Activated naive CD4-positive, alpha-beta T cell treated with anti-CD3 and anti-CD28 coated beads, Interleukin-2, amount 50 U/mL, for 72 hours (primary cell): ENCODE measurements at regions not wholly inside any gene's neighbourhood (a gene's known extent, or its start where the extent isn't known, plus 50 kb on each side); places are given as distances from the start of the nearest gene placed in this dataset.
A peak's percentile ranks its signal among the peaks of the same experiment; 100 is the strongest.

Source experiments
- ATAC-seq, 2 donors: fragments of 150-1000 bp; cut with Tn5 transposase; 2 replicates each; pipeline ENCODE4 v1.10.0; 2021; ENCODE audit warnings: mild to moderate bottlenecking in 2 of 2, moderate library complexity in 2 of 2
- DNase-seq, 2 donors: peaks; one replicate each; pipeline ENCODE4 v3.0.0; 2021 to 2022; ENCODE audit warnings: low spot score in 2 of 2
- H3K27ac Mint-ChIP-seq, 2 donors: one replicate each; pipeline ENCODE4 v1.8.0; 2022; ENCODE audit warnings: mild to moderate bottlenecking in 2 of 2, mixed read lengths in 2 of 2
- H3K36me3 Mint-ChIP-seq, 2 donors: one replicate each; pipeline ENCODE4 v1.8.0; 2022; ENCODE audit warnings: mixed read lengths in 2 of 2
- H3K9me3 Mint-ChIP-seq, 2 donors: one replicate each; pipeline ENCODE4 v1.8.0; 2022; ENCODE audit warnings: mixed read lengths in 2 of 2

DNA sequence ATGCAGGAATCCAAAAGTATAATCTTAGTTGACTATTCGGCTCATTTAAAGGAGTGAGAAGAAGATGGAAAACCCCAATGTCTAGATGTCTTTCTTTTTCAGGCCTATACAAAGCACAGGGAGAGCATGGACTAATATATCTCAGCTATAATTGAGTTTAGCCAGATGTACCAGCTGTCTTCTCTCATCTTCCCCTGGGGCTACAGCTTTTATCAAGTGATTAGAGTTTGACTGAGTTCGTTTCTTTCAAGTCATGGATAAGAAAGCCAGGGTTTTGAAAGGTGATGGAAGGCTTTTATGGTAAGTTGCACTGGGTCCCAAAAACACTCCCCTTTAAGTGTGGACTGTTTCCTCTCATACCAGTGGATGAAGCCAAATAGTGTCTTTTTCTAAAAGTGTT lies 1172.8 kb upstream of the TENM4 start:
- DNase-seq (no peak), ATAC-seq (no peak)
- peaks cover 0 to 12% of the 10 kb centered on the region in 2 donors for H3K36me3 Mint-ChIP-seq
- H3K27ac Mint-ChIP-seq: no peak overlapping the region
- peaks cover 27 to 30% of the 10 kb centered on the region in 2 donors for H3K9me3 Mint-ChIP-seq

DNA sequence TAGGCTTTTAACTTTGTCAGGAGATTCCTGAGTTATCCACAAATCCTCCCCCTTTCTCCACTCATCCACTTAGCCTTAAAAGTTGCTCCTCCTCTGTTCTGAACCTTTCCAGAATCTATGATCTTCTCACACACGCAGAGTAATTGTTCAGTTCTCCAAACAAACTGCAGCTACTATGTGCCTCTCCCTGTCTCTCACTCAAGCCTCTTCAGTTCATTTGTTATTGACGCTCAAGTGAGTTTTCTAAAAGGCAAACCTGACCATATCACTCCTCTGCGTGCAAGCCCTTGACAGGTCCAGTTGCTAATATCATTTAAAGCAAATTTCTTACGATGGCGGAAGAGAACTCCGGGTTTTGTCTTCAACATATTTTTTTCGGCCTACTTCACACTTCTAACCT lies 1169.7 kb upstream of the TENM4 start:
- H3K9me3 Mint-ChIP-seq: peaks cover 30 to 37% of the 10 kb centered on the region in 2 donors
- DNase-seq: no peak
- peaks cover 0 to 12% of the 10 kb centered on the region in 2 donors for H3K36me3 Mint-ChIP-seq
- ATAC-seq: no peak
- no peak overlapping the region for H3K27ac Mint-ChIP-seq

DNA sequence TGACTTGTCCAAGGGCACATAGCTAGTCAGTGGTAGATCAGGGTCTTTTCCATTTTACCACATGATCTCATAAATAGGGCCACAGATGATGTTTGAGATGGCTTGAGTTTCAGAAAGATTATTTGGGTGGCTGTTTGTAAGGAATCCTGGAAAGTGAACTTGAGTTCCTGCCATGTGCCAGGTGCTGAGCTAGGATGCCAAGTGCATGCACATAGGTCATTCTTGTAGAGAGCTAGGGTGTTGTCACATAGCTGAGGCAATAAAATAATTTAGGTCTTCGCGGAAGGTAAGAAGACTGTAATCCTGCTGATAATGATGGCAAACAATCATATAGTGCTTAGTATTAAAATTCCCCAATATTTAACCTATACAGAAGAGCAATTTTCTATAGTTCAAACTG lies 1162.6 kb upstream of the TENM4 start:
- ATAC-seq: no peak
- no peak for DNase-seq
- H3K9me3 Mint-ChIP-seq: peaks cover 9 to 22% of the 10 kb centered on the region in 2 donors
- no peaks in the 10 kb centered on the region for H3K36me3 Mint-ChIP-seq
- H3K27ac Mint-ChIP-seq: no peak overlapping the region

DNA sequence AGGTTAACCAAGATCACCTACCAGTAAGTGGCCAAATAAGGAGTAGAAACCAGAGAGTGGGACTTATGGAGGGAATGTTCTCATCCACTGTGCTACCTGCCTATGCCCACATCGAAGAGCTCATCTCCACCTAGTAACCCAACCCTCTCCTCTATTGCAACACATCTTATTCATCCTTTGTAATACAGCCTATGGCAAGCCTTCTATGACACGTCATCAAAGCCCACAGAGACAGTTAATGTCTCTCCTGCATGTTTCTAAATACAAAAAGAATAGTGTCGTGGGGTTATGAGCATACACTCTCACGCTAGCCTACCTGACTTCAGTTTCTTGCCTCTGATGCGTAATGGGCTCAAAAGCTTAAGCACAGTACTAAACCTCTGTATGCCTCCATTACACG lies 1158.1 kb upstream of the TENM4 start:
- ATAC-seq (no peak), DNase-seq (no peak)
- Mint-ChIP-seq H3K36me3 (peaks cover 5 to 7% of the 10 kb centered on the region in 2 donors), H3K27ac (no peak overlapping the region), H3K9me3 (peaks cover 18 to 29% of the 10 kb centered on the region in 2 donors)

DNA sequence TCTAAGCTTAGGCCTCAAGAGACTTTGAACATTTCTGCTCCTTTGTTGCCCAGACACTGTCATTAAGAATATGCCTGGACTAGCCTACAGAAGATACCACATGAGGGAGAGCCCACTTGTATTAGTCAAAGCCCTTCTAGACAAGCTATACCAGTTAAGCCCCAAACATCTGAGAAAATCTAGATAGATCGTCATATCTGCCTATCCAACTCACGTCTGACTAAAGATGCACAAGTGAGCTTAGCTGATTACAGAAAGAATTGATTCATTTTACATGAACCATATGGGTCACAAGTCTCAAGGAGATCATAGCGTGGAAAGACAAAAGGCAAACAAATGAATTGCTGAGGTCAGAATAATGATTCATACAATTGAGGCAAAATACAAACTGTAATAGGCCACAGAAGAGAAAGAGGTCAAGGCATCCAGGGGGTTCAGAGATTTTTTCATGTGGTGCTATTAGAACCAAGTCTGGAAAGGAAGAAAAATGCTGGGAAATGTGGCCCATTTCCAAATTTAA lies 1155.5 kb upstream of the TENM4 start:
- H3K36me3 Mint-ChIP-seq: peaks cover 5 to 7% of the 10 kb centered on the region in 2 donors
- no peak overlapping the region for H3K27ac Mint-ChIP-seq
- DNase-seq: no peak
- H3K9me3 Mint-ChIP-seq: peaks cover 19 to 26% of the 10 kb centered on the region in 2 donors
- ATAC-seq: no peak

DNA sequence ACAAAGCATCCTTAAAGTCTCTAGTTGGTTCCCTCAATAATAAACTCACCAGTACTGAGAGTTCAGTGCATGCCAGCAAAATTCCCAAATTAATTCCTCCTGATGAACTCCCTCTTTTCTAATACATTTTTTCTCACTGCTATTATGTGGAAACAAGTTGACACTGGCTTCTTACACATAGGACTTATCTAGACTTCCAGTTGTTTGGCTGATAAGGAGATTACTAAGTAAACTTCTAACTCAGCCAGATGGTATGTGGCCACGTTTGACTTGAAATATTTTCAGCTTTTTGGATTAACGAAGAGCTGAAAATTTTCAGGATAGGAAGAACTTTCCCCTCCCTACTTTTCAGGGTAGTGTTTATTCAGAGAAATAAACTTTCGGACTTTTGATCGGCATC lies 1154.2 kb upstream of the TENM4 start:
- ATAC-seq (no peak), DNase-seq (no peak)
- Mint-ChIP-seq H3K36me3 (peaks cover 5 to 7% of the 10 kb centered on the region in 2 donors), H3K27ac (no peak overlapping the region), H3K9me3 (peaks cover 18 to 26% of the 10 kb centered on the region in 2 donors)

DNA sequence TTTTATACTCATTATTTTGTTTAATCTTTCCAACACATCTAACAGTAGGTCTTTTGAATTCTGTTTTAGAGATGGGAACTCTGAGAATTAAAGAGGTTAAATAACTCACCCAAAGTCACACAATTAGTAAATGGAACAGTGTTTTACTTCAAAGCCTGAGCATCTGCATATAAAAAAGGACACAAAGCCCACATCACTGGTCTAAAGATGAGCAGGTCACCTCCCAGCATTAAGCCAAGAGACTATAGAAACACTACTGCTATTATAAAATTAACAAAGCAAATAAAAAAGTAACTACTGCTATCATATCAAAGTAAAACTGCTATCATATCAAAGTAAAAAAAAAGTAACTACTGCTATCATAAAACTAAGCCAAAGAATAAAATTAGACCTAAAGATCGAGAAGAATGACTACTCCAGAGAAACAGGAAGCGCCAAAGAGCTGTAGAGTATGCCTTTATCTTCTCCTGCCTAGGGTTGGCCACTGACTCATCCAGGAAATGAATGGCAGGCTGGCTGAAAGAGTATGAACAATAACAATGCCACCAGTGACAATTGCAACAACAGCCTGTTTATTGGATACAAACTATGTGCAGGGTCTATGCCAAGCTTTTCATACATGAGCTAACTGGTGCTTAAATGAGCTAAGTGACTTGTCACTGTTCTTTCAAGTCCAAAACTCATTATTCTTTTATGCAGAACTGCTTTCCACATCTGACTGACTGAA lies 1153.0 kb upstream of the TENM4 start:
- no peak for DNase-seq
- no peak overlapping the region for H3K27ac Mint-ChIP-seq
- no peak for ATAC-seq
- peaks cover 16 to 22% of the 10 kb centered on the region in 2 donors for H3K9me3 Mint-ChIP-seq
- peaks cover 5 to 7% of the 10 kb centered on the region in 2 donors for H3K36me3 Mint-ChIP-seq

DNA sequence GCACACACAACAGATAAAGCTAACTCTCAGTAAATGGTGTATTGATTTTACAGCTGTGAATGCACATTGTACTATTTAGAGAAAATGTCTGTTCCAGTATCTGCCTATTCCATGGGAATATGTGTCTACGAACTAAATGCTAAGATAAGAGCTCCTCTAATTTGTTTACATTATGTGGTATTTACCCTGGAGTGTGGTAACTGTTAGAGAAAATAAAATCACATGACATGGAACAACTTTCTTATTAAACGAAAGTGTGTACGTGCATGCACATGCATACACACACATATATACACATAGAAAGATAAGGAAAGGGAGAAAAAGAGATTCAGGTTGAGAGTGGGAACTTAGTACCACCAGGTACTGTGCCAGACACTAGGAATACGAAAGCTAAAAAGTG lies 1151.7 kb upstream of the TENM4 start:
- DNase-seq (no peak), ATAC-seq (no peak)
- Mint-ChIP-seq H3K27ac (no peak overlapping the region), H3K9me3 (peaks cover 15 to 16% of the 10 kb centered on the region in 2 donors), H3K36me3 (peaks cover 5 to 7% of the 10 kb centered on the region in 2 donors)

DNA sequence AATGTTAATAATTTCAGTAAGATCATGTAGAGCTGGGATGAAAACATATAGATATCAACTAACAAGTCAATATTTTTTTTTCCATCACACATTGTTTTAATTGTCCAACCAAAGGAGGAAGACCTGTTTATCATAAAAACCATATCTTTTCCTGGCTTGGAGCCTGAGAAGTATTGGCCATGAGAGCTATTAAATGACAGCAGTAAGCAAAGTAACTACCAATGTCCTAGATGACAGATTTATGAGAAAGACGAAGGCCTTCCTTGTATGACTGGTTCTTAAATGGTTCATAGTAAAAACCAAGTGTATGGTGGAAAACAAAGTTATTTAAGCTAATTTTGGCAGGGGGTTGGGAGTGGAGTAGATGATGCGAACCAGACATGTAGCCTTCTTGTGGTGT lies 1147.1 kb upstream of the TENM4 start:
- Mint-ChIP-seq H3K27ac (no peak overlapping the region), H3K36me3 (no peaks in the 10 kb centered on the region), H3K9me3 (peaks cover 5 to 10% of the 10 kb centered on the region in 2 donors)
- no peak for DNase-seq
- no peak for ATAC-seq

DNA sequence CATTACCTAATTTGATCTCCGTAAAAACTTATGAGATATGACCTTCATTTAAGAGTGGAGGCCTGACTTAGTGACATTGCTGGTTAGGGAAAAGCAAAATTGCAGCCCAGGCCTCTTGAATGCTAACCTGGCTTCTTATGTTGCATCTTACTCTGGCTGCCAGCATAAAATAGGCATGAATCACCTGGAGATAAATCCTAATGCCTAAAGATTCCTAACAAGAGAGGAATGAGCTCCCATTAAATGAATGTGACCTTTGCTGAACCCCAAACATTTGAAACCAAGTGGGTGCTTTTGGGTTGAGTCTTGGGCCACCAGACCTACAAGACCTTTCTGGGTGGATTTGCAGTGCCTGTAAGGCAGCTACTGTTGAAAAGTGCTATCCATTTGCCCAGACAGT lies 1145.6 kb upstream of the TENM4 start:
- DNase-seq (no peak), ATAC-seq (no peak)
- H3K27ac Mint-ChIP-seq: no peak overlapping the region
- peaks cover 0 to 9% of the 10 kb centered on the region in 2 donors for H3K9me3 Mint-ChIP-seq
- no peaks in the 10 kb centered on the region for H3K36me3 Mint-ChIP-seq

DNA sequence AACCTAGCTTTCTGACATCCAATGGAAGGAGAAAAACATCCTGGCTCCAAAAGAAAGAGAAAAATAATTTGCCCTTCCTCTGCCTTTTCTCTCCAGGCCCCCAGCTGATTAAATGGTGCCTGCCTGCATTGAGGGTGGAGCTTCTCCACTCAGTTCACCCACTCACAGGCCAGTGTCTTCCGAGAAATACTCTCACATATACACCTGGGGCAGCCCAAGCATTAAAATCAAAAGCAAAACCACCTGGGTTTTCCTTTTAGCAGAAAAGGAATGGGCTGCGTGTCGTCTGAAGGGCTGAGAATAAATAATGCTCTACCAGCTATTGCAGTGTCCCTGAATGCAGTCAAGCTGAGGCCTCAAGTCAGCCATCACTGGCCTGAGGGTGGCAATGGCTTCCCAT lies 1143.8 kb upstream of the TENM4 start:
- peaks cover 0 to 13% of the 10 kb centered on the region in 2 donors for H3K9me3 Mint-ChIP-seq
- H3K27ac Mint-ChIP-seq: no peak overlapping the region
- ATAC-seq (no peak), DNase-seq (no peak)
- no peaks in the 10 kb centered on the region for H3K36me3 Mint-ChIP-seq

DNA sequence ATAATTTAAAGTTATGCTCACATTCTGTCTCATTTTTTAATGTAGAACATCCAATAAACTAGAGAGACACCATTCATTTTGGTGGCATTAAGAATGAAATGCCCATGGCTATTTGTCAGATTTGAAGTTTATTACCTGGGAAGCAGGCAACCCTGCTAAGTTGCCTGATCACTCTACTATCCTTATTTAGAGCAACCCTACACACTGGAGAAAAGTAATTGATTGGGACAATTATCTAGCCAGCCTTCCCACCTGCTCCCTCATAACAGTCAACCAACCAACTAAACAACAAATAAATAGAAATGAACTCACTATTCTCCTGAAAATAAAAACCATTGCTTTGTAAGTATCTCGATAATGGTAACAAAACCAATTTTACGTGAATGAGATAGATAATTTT lies 1129.0 kb upstream of the TENM4 start:
- H3K9me3 Mint-ChIP-seq: peaks cover 11 to 18% of the 10 kb centered on the region in 2 donors
- peaks cover 0 to 7% of the 10 kb centered on the region in 2 donors for H3K36me3 Mint-ChIP-seq
- no peak overlapping the region for H3K27ac Mint-ChIP-seq
- ATAC-seq: no peak
- DNase-seq: no peak

DNA sequence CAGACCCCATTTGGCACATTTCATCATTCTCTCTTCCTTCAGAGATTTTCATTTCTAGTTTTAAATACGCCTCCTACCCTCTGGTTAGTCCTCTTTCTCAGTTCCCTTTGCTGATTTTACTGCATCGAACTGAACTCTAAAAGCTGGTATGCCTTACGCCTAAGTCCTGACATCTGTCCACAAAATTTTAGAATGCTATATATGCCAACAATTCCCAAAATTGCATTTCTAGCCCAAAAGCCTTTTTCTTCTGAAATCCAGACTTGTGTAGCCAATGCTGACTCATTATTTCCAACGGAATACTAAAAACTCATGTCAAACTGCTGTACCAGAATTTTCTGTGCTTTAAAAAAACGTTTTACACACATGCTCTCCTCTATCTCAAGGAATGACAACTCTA lies 1124.4 kb upstream of the TENM4 start:
- ATAC-seq (no peak), DNase-seq (no peak)
- Mint-ChIP-seq H3K27ac (no peak overlapping the region), H3K9me3 (peaks cover 7 to 13% of the 10 kb centered on the region in 2 donors), H3K36me3 (no peaks in the 10 kb centered on the region)

DNA sequence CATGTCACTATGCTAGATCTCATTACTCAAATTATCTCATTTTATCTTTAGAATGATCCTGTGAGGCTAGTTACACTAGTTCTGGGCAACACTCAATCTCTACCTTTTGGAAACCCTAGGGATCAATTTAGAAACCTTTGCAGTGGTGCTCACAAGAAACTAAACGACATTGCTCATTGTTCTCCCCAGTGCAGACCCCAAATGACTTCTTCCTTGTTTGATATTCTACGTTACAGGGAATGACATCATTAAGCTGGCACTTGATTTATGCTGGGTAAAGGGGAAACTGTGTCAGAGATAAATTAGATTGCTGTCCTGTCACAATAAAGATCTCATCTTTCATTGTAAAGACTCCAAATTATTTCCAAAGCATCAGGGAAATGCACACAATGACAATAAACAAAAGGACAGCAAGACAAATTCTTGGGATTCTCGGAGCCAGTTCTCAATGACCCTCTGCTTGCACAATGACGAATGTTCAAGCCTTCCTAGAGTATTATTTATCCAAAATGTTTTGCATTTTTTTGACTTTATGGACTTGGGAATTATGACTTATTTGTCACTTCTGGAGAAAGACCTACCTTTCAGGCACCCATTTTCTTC lies 1121.8 kb upstream of the TENM4 start:
- ATAC-seq: no peak
- peaks cover 18 to 19% of the 10 kb centered on the region in 2 donors for H3K9me3 Mint-ChIP-seq
- H3K27ac Mint-ChIP-seq: no peak overlapping the region
- no peak for DNase-seq
- peaks cover 0 to 10% of the 10 kb centered on the region in 2 donors for H3K36me3 Mint-ChIP-seq

DNA sequence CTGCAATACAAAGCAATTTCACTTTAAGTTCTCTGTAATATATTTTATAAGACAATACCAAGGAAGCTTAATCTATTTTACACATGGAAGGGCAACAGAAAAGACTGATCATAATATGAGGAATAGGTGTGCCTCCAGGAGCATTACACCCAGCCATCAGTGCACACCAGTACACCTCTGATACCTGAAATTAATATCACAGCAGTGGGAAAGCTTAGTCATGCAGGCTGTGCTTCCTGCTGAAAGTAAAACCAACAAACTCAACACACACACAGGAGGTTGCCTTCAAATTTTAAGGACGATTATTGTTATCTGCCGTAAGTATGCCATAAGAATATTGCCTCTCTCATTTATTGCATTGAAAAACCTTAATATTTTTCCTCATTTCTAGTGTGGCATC lies 1119.1 kb upstream of the TENM4 start:
- no peak for DNase-seq
- H3K36me3 Mint-ChIP-seq: peaks cover 0 to 10% of the 10 kb centered on the region in 2 donors
- no peak overlapping the region for H3K27ac Mint-ChIP-seq
- no peak for ATAC-seq
- H3K9me3 Mint-ChIP-seq: peaks cover 33 to 34% of the 10 kb centered on the region in 2 donors

DNA sequence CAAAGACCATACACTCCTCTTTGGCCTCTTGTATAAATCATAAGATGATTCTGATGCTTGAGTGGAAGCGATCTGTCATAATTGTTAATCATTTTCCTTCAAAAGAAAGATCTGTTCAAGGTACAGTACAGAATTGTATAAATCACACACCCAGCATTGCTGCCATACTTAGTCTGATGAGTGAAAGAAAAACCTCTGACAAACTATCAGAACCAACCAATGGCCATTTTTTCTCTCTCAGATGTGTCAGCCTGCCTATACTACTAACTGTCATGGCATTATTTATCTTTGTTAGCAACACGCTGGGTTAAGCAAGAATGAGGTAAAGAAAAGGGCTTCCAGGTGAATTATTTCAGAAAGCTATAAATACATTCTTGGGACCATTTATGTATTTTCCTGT lies 1112.7 kb upstream of the TENM4 start:
- Mint-ChIP-seq H3K36me3 (peaks cover 0 to under 1% of the 10 kb centered on the region in 2 donors), H3K27ac (no peak overlapping the region), H3K9me3 (peaks cover 19 to 30% of the 10 kb centered on the region in 2 donors)
- no peak for ATAC-seq
- DNase-seq: no peak

DNA sequence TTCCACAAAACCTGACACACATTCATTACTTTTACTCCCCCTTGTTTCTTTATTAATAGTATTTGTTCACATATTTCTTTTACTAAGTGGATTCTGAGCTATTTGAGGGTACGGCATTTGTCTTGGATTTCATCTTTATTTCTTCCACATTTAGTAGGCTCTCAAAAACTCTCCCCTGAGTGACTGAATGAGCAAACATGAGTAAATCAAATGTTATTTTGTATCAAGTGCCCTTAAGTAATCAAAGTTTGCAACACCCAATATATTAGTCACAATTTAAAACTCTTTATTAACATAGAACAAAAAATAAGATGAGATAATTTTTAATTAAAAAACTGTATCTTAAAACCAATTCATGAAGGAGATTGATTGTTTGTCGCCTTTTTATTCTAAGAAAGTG lies 1101.9 kb upstream of the TENM4 start:
- H3K27ac Mint-ChIP-seq: no peak overlapping the region
- H3K9me3 Mint-ChIP-seq: peaks cover 13 to 22% of the 10 kb centered on the region in 2 donors
- no peak for ATAC-seq
- no peak for DNase-seq
- H3K36me3 Mint-ChIP-seq: no peaks in the 10 kb centered on the region

DNA sequence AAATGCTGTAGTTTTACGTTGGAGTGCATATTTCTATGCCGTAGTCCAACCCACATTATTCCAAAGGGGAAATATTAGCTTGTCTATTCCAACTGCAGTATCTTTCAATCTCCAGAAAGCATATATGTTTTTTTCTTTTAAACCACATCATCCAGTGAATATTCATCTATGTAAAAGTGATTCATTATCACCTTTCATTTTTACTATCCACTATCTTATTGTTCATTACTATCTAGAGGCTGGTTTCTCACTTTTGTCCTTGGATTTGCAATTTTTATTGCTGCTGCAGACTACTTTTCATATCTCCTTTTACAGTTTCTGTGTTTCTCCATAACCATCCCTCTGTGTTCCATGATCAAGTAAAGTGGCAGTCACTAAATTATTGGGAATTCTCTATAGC lies 1097.2 kb upstream of the TENM4 start:
- ATAC-seq (peak in 1 of 2 donors; percentile 54), DNase-seq (no peak)
- Mint-ChIP-seq H3K27ac (no peak overlapping the region), H3K9me3 (peaks cover 19 to 24% of the 10 kb centered on the region in 2 donors), H3K36me3 (peaks cover 0 to 5% of the 10 kb centered on the region in 2 donors)
